Natural killer cell treated with Interleukin-12 subunit alpha and Interleukin-12 subunit beta and Interleukin-15 and Interleukin-18, amount 100 ng/mL, for 72 hours (primary cell): ENCODE measurements at regions not wholly inside any gene's neighbourhood (a gene's known extent, or its start where the extent isn't known, plus 50 kb on each side); places are given as distances from the start of the nearest gene placed in this dataset.

Source experiments
- ATAC-seq, 2 donors: fragments of 150-1000 bp; cut with Tn5 transposase in 1 of 2; sonication (Bioruptor Pico), chemical (Tn5 transposase) in 1 of 2; 2 replicates each; pipeline ENCODE4 v1.10.0; 2021
- DNase-seq: peaks from one replicate; pipeline ENCODE4 v3.0.0; 2022; ENCODE audit warnings: low spot score
- H3K27ac Mint-ChIP-seq, 2 donors: 1 replicate in 1 of 2; 2 replicates in 1 of 2; pipeline ENCODE4 v1.8.0; 2022; ENCODE audit warnings: mixed read lengths in 2 of 2, mild to moderate bottlenecking in 1 of 2, moderate library complexity in 1 of 2
- H3K27me3 Mint-ChIP-seq, 2 donors: 1 replicate in 1 of 2; 2 replicates in 1 of 2; pipeline ENCODE4 v1.8.0; 2022; ENCODE audit warnings: mixed read lengths in 2 of 2
- H3K36me3 Mint-ChIP-seq: one replicate; pipeline ENCODE4 v1.8.0; 2022; ENCODE audit warnings: mixed read lengths
- H3K4me1 Mint-ChIP-seq, 2 donors: 1 replicate in 1 of 2; 2 replicates in 1 of 2; pipeline ENCODE4 v1.8.0; 2022; ENCODE audit warnings: low read depth in 2 of 2, mixed read lengths in 2 of 2, mild to moderate bottlenecking in 1 of 2
- H3K4me3 Mint-ChIP-seq: one replicate; pipeline ENCODE4 v1.8.0; 2022; ENCODE audit warnings: mixed read lengths
- H3K9me3 Mint-ChIP-seq: 2 replicates; pipeline ENCODE4 v1.8.0; 2022; ENCODE audit warnings: mixed read lengths

DNA sequence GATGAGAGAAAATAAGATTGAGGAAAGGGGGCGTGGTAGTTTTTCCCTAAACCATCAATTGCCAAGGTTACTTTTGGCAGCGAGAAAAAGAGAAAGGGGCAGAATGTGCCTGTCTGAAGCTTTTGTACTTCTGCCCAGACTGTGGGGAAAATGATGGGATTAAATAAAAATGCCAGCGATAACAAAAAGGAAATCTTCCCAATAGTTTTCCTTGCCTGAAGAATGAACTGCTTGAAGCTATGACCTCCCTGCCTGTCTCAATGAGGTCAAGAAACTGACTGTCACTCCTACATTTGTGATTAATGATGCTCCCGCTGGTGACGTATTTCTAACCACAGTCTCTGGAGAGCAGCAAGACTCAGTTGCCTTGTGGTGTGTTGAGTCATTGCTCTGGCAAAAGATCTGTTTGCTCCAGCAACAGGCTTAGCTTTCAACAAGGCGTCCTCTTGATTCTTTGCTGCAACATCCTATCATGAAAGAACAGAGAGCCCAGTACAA, 1051.5 kb downstream of the DIAPH3 start:
- no peak overlapping the region for H3K4me3 Mint-ChIP-seq
- ATAC-seq (no peak), DNase-seq (no peak)
- H3K27me3 Mint-ChIP-seq, result no peaks in the 10 kb centered on the region
- H3K36me3 Mint-ChIP-seq, result peaks cover 4% of the 10 kb centered on the region
- peaks cover 14% of the 10 kb centered on the region for H3K9me3 Mint-ChIP-seq
- H3K4me1 Mint-ChIP-seq, result no peaks in the 10 kb centered on the region
- no peak overlapping the region for H3K27ac Mint-ChIP-seq

DNA sequence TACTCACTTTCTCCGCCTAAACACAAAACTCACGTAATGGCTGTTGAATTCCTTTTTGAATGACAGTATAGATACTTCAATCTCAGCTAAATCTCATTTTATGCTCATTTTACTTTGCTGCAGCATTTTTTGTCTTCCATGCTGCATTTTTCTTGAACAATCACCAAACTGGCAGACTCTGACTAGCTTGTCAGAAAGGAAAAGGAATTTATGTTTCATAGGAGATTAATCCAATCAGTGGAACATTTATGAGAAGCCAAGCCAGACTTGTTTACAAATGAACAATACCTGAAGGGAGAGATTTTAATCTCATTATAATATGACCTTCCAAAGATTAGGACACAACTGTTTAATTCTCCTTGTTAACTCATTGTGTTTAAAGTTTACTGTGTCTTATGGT, 1044.3 kb downstream of the DIAPH3 start:
- no peaks in the 10 kb centered on the region for H3K36me3 Mint-ChIP-seq
- H3K4me3 Mint-ChIP-seq, result no peak overlapping the region
- H3K4me1 Mint-ChIP-seq, result no peaks in the 10 kb centered on the region
- peaks cover 16% of the 10 kb centered on the region for H3K9me3 Mint-ChIP-seq
- no peak for DNase-seq
- no peaks in the 10 kb centered on the region for H3K27me3 Mint-ChIP-seq
- no peak for ATAC-seq
- no peak overlapping the region for H3K27ac Mint-ChIP-seq

DNA sequence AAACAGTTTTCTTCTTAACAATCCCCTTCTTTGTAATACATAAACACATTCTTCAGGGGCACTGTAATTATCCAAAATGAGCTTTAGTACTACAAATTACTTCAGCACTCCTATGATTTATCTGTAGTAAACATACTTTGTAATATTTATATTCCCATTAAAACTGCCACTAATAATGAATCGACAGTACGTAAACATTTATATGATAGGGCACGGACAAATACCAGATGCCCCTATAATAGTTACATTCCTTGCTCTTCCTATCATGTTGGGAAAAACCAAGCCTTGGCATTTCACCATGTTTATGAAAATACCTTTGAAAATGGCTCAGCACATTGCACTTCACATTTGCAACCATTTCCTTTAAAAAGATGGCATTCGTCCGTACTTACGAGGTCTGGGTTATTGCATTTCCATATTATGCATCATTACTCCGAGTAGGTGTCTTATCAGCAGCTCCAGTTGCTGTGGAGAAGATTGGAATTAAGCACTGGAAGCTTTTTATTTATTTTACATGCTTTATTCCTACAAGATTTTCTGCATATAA, 1043.4 kb downstream of the DIAPH3 start:
- no peak overlapping the region for H3K27ac Mint-ChIP-seq

DNA sequence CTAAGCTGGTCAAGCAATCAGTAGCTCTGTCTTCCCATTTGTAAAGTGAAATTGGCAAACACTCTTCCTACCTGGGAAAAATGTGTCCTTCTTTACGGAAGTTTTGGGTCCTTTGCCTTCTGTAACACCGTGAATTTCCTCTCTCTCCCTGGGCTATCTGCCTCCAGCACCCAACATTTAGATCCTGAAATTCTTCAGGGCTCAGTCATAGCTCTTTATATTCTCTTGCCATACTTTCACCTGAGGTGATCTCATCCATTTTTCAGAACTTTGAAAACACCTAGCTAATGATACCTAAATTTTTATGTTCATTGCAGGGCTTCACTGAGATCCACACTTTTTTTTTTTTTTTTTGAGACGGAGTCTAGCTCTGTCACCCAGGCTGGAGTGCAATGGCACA, 1042.2 kb downstream of the DIAPH3 start:
- DNase-seq, result no peak
- H3K4me3 Mint-ChIP-seq, result no peak overlapping the region
- no peaks in the 10 kb centered on the region for H3K27me3 Mint-ChIP-seq
- no peaks in the 10 kb centered on the region for H3K4me1 Mint-ChIP-seq
- no peak overlapping the region for H3K27ac Mint-ChIP-seq
- ATAC-seq, result no peak
- peaks cover 20% of the 10 kb centered on the region for H3K9me3 Mint-ChIP-seq
- H3K36me3 Mint-ChIP-seq, result no peaks in the 10 kb centered on the region

More for the DNA sequence above, 1043.4 kb downstream of the DIAPH3 start:
- H3K36me3 Mint-ChIP-seq, result no peaks in the 10 kb centered on the region
- H3K4me1 Mint-ChIP-seq, result no peaks in the 10 kb centered on the region
- H3K27me3 Mint-ChIP-seq, result no peaks in the 10 kb centered on the region
- H3K4me3 Mint-ChIP-seq, result no peak overlapping the region
- ATAC-seq (no peak), DNase-seq (no peak)
- peaks cover 16% of the 10 kb centered on the region for H3K9me3 Mint-ChIP-seq

DNA sequence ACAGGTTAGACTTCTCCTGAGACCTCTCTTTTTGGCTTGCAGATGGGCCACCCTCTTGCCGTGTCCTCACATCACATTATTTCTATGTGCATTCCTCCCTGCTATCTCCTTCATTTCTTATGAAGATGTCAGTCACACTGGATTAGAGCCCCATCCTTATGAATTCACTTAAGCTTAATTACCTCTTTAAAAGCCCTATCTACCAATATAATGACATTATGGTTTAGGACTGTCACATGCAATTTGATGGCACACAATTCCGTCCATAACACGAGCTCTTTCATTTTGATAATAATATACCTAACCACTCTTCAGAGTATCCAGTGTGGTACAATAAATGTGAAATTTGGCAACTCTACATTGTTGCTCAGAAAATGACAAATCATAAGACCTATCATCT, 1037.3 kb downstream of the DIAPH3 start:
- DNase-seq, result no peak
- H3K9me3 Mint-ChIP-seq, result peaks cover 12% of the 10 kb centered on the region
- H3K4me3 Mint-ChIP-seq, result no peak overlapping the region
- no peak overlapping the region for H3K27ac Mint-ChIP-seq
- ATAC-seq, result no peak
- no peaks in the 10 kb centered on the region for H3K36me3 Mint-ChIP-seq
- no peaks in the 10 kb centered on the region for H3K4me1 Mint-ChIP-seq
- no peaks in the 10 kb centered on the region for H3K27me3 Mint-ChIP-seq

DNA sequence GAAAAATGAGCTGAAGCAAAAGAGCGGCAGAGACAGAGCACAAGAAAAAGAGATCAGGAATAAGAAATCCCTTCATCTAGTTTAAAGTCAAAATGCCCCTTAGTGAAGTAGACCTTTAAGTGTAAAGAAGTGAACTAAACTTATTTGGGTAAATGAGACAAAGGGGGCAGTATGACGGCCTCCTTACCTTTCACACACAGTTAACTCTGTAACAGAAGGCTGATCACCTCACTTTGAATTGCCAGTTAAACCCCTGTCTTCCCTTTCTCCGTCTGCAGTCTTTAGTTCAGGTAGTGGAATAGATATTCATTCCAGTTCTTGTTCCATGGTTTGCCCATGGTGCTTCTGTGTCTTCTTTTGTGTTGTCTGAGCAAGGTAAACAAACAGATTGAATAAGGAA, 1029.8 kb downstream of the DIAPH3 start:
- H3K27ac Mint-ChIP-seq, result no peak overlapping the region

DNA sequence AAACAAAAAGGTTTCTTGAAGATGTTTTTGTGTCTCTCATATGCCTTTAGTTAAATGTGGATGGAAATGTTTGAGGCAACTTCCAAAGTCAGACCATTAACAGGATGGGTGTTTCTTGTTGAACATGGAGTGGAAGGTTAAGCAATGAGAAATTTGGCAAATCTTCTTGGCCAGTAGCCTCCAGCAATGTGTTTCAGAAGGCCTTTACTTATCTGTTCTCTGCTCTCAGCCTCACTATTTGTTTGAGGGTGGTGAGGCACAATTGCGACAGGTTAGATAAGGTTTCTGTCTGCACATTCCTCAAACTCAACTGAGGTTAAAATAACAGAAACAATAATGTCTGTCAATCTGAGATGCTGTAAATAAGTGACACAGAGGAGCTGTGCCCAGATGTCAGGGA, 1019.0 kb downstream of the DIAPH3 start:
- ATAC-seq (no peak), DNase-seq (no peak)
- H3K36me3 Mint-ChIP-seq, result no peaks in the 10 kb centered on the region
- no peaks in the 10 kb centered on the region for H3K4me1 Mint-ChIP-seq
- no peak overlapping the region for H3K27ac Mint-ChIP-seq
- no peaks in the 10 kb centered on the region for H3K27me3 Mint-ChIP-seq
- peaks cover 15% of the 10 kb centered on the region for H3K9me3 Mint-ChIP-seq
- H3K4me3 Mint-ChIP-seq, result no peak overlapping the region

More for the DNA sequence above, 1029.8 kb downstream of the DIAPH3 start:
- Mint-ChIP-seq H3K9me3 (peaks cover 30% of the 10 kb centered on the region), H3K4me3 (no peak overlapping the region), H3K27me3 (no peaks in the 10 kb centered on the region), H3K4me1 (no peaks in the 10 kb centered on the region), H3K36me3 (no peaks in the 10 kb centered on the region)
- DNase-seq, result no peak
- no peak for ATAC-seq

DNA sequence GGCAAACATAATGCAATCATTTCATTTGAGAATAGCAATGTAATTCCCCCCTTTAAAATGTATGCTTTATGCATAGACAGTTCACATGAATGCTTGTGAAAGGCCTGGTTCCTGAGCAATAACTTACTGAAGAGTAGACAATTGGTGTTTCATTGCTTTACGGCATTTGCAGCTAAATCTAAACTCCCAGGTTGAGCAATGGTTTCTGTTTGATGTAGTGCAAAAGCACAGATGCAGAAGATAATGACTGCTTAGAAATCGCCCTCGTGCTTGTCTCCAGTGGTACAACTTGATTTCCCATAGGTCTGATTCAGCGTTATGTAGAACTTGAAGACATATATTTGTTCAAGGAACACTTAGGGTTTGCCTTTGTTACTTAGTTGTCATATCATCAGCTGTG, 1018.3 kb downstream of the DIAPH3 start:
- peaks cover 15% of the 10 kb centered on the region for H3K9me3 Mint-ChIP-seq
- no peak overlapping the region for H3K27ac Mint-ChIP-seq
- ATAC-seq (no peak), DNase-seq (no peak)
- no peaks in the 10 kb centered on the region for H3K36me3 Mint-ChIP-seq
- H3K4me3 Mint-ChIP-seq, result no peak overlapping the region
- no peaks in the 10 kb centered on the region for H3K4me1 Mint-ChIP-seq
- H3K27me3 Mint-ChIP-seq, result no peaks in the 10 kb centered on the region

DNA sequence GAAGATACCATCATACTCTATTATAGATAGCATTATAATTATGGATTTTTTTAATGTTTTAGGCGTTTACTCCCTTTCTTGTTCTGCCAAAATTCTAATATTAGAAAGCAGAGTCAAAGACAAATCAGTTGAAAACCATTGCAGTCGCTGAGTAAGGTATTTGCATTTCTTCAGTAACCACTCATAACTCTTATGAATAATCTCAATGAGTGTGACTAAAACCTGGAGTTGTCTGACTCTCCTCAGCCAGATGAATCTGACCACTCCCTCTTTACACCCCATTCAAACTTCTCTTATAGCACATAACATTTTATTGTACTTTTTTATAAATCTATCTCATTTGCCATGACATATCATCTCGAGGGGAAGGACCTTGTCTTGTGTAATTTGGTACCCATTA, 1006.5 kb downstream of the DIAPH3 start:
- no peak for DNase-seq
- ATAC-seq, result no peak
- no peaks in the 10 kb centered on the region for H3K27me3 Mint-ChIP-seq
- H3K4me3 Mint-ChIP-seq, result no peak overlapping the region
- no peak overlapping the region for H3K27ac Mint-ChIP-seq
- H3K9me3 Mint-ChIP-seq, result peaks cover 4% of the 10 kb centered on the region
- no peaks in the 10 kb centered on the region for H3K4me1 Mint-ChIP-seq
- no peaks in the 10 kb centered on the region for H3K36me3 Mint-ChIP-seq

DNA sequence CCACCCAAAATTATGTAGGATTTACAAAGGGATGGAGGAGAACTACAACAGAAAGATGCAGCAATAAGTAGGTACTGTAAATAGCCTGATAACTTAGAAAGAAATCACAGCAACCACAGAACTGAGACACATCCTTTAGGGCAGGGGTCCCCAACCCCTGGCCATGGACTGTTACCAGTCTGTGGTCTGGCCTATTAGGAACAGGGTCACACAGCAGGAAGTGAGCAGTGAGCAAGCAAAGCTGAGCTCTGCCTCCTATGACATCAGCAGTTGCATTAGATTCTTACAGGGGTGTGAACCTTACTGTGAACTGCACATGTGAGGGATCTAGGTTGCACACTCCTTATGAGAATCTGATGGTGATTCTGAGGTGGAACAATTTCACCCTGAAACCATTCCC, 997.6 kb downstream of the DIAPH3 start:
- Mint-ChIP-seq H3K36me3 (peaks cover 4% of the 10 kb centered on the region), H3K9me3 (peaks cover 12% of the 10 kb centered on the region), H3K4me1 (no peaks in the 10 kb centered on the region), H3K27ac (no peak overlapping the region), H3K4me3 (no peak overlapping the region), H3K27me3 (no peaks in the 10 kb centered on the region)
- ATAC-seq (no peak), DNase-seq (no peak)

DNA sequence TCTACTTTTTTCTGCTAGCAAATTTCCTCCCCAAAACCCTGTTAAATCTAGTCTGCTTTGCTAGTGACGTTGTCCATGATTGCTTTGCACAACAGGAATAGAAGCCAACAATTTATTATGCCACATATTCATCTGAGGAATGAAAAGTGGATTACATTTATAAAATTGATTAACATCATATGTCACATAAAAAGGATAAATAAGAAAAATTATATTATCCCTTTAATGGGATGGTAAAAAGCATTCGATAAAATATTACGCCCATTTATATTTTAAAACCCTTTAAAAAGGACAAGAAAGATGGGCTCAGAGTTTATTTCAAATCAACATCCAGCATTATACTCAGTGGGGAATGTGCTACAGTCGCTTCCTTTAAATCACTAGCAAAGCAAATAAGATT, 991.7 kb downstream of the DIAPH3 start:
- Mint-ChIP-seq H3K36me3 (peaks cover 4% of the 10 kb centered on the region), H3K4me3 (no peak overlapping the region), H3K27me3 (no peaks in the 10 kb centered on the region), H3K4me1 (no peaks in the 10 kb centered on the region), H3K27ac (no peak overlapping the region), H3K9me3 (peaks cover 10% of the 10 kb centered on the region)
- DNase-seq, result no peak
- no peak for ATAC-seq

DNA sequence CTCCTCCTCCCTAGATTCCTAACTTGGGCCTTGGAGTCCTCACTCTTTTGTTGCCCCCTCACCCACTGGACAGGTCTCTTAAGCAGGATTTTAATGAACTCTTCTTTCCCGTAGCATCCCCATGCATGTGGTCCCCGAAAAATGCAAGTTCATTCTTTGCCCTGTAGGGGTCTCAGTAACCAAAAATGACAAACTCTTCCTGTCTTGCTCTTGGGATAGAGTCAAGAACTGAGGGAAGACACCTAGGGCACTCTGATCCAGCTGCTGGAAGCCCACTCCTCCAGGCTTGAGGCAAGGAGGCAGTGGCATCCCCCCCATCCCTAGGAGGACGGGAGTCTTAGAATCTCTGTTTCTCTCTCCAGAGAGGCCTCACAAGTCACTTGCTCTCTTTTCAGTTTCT, 987.0 kb downstream of the DIAPH3 start:
- Mint-ChIP-seq H3K36me3 (no peaks in the 10 kb centered on the region), H3K9me3 (no peaks in the 10 kb centered on the region), H3K4me3 (no peak overlapping the region), H3K27ac (no peak overlapping the region), H3K4me1 (no peaks in the 10 kb centered on the region), H3K27me3 (no peaks in the 10 kb centered on the region)
- DNase-seq (no peak), ATAC-seq (no peak)

DNA sequence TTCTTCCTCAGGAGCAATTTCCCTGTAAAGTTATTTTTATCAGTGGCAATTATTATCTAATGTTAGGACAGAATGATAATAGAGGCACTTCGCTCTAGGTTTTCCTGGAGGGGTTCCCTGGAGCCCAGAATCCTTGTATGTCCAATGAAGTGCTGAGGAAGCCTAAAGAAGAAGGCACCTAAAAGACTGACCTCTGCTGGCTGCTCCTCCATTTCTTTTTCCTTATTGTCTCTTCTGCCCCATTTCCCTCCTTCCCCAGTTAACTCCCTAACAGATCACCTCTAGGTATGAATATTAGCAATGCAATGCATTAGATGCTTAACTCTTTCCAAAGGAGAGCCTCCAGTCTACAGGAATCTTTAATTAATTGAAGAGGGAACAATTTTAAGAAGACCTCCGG, 985.4 kb downstream of the DIAPH3 start:
- no peak overlapping the region for H3K27ac Mint-ChIP-seq
- H3K27me3 Mint-ChIP-seq, result no peaks in the 10 kb centered on the region
- ATAC-seq (no peak), DNase-seq (no peak)
- H3K36me3 Mint-ChIP-seq, result no peaks in the 10 kb centered on the region
- H3K9me3 Mint-ChIP-seq, result no peaks in the 10 kb centered on the region
- no peak overlapping the region for H3K4me3 Mint-ChIP-seq
- H3K4me1 Mint-ChIP-seq, result no peaks in the 10 kb centered on the region

DNA sequence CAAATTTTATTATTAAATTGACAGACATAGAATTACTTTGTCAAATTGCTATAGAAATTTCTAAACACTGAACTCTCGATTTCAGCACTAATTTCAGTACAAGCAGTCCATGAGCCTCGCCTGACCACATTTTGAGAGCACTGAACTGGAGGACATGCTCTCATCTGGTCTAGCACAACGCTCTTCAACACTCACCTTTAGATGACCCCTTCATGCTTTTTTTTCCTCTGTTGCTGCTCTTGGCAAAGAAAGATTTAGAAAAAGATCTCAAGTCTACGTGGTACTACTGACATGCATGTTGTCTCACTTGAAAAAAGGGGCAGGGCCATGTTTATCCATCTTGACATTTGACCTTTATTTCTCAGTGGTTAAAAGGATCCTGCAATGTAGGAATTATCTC, 981.5 kb downstream of the DIAPH3 start:
- DNase-seq (no peak), ATAC-seq (no peak)
- Mint-ChIP-seq H3K4me1 (no peaks in the 10 kb centered on the region), H3K36me3 (no peaks in the 10 kb centered on the region), H3K27ac (no peak overlapping the region), H3K4me3 (no peak overlapping the region), H3K27me3 (no peaks in the 10 kb centered on the region), H3K9me3 (peaks cover 3% of the 10 kb centered on the region)

DNA sequence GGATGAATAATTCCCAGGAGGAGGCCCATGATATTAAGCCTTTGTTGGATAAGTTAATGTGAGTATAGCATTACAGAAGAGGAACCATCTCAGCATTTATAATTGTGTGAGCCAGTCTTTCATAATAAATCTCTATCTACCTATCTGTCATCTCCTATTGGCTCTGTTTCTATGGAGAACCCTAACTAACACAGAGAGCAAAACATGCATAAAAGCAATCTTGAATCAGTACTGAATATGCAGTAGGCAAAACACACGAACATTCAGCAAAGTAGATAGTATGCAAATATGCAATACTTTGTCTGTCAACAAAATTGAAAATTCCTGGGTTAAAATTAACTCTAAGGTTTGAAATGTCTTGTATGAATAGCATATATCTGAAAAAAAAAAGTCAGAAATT, 966.3 kb downstream of the DIAPH3 start:
- ATAC-seq, result no peak
- Mint-ChIP-seq H3K27me3 (no peaks in the 10 kb centered on the region), H3K9me3 (peaks cover 10% of the 10 kb centered on the region), H3K27ac (no peak overlapping the region), H3K4me3 (no peak overlapping the region), H3K4me1 (no peaks in the 10 kb centered on the region), H3K36me3 (no peaks in the 10 kb centered on the region)
- no peak for DNase-seq
